OCI-LY1 (cell line): ENCODE measurements at regions not wholly inside any gene's neighbourhood (a gene's known extent, or its start where the extent isn't known, plus 50 kb on each side); places are given as distances from the start of the nearest gene placed in this dataset.

Experiments used
- H2AFZ ChIP-seq: fragments of 200-600 bp; sonication (generic), shearing (Covaris generic); 2 replicates; pipeline ENCODE4 v1.6.0; 2014; ENCODE audit warnings: antibody characterized with exemption, mild to moderate bottlenecking, low read length
- H3F3A ChIP-seq: fragments of 200-600 bp; sonication (generic), shearing (Covaris generic); 2 replicates; pipeline ENCODE4 v1.6.0; 2014; ENCODE audit warnings: mild to moderate bottlenecking, antibody characterized with exemption, low read length, moderate library complexity; ENCODE audit not compliant: insufficient read depth
- H3K27ac ChIP-seq: fragments of 200-600 bp; sonication (generic); 2 replicates; pipeline ENCODE4 v1.5.1; 2014; ENCODE audit warnings: low read length, mixed run types, mild to moderate bottlenecking, low read depth; ENCODE audit not compliant: poor library complexity, severe bottlenecking
- H3K27me3 ChIP-seq: fragments of 200-600 bp; sonication (generic); 2 replicates; pipeline ENCODE4 v1.6.0; 2014; ENCODE audit warnings: antibody characterized with exemption, mild to moderate bottlenecking, low read length, moderate library complexity; ENCODE audit not compliant: insufficient read depth
- H3K36me3 ChIP-seq: fragments of 200-600 bp; sonication (generic); 2 replicates; pipeline ENCODE4 v1.6.1; 2014; ENCODE audit warnings: mild to moderate bottlenecking, antibody characterized with exemption, low read length, moderate library complexity, mixed read lengths; ENCODE audit not compliant: insufficient read depth
- H3K4me1 ChIP-seq: fragments of 200-600 bp; sonication (generic); 2 replicates; pipeline ENCODE4 v1.5.1; 2014; ENCODE audit warnings: mild to moderate bottlenecking, low read length, moderate library complexity; ENCODE audit not compliant: insufficient read depth, severe bottlenecking
- H3K4me2 ChIP-seq: fragments of 200-600 bp; sonication (generic), shearing (Covaris generic); 2 replicates; pipeline ENCODE4 v1.6.1; 2014; ENCODE audit warnings: low read length
- H3K4me3 ChIP-seq: fragments of 200-600 bp; sonication (generic); 2 replicates; pipeline ENCODE4 v1.5.1; 2014; ENCODE audit warnings: low read length, low read depth, mild to moderate bottlenecking, mixed read lengths; ENCODE audit not compliant: poor library complexity, severe bottlenecking
- H3K79me2 ChIP-seq: fragments of 200-600 bp; shearing (Covaris generic); 2 replicates; pipeline ENCODE4 v1.6.1; 2016; ENCODE audit warnings: mixed run types, low read length, mixed read lengths; ENCODE audit not compliant: insufficient read depth
- H3K9ac ChIP-seq: fragments of 200-600 bp; sonication (generic), shearing (Covaris generic); 2 replicates; pipeline ENCODE4 v1.6.1; 2014; ENCODE audit warnings: mild to moderate bottlenecking, low read length, mixed read lengths
- H3K9me2 ChIP-seq: fragments of 200-600 bp; sonication (generic), shearing (Covaris generic); 2 replicates; pipeline ENCODE4 v1.6.1; 2014; ENCODE audit warnings: low read depth, mild to moderate bottlenecking, low read length, mixed read lengths
- H3K9me3 ChIP-seq: fragments of 200-600 bp; shearing (Covaris generic); 2 replicates; pipeline ENCODE4 v1.6.1; 2014; ENCODE audit warnings: low read length, mixed read lengths
- H4K20me1 ChIP-seq: fragments of 200-600 bp; sonication (generic), shearing (Covaris generic); 2 replicates; pipeline ENCODE4 v1.6.0; 2016; ENCODE audit warnings: mild to moderate bottlenecking, low read length; ENCODE audit not compliant: insufficient read depth
- EZH2 ChIP-seq: fragments of 200-600 bp; sonication (generic), shearing (Covaris generic); IDR thresholded peaks from 2 replicates; pipeline ENCODE4 v1.8.0; 2017; ENCODE audit warnings: borderline replicate concordance, mixed run types, mild to moderate bottlenecking, antibody characterized with exemption, low read length, moderate library complexity, mixed read lengths
- TF ChIP-seq, protein P1 (sequence below): fragments of 200-600 bp; sonication (generic), shearing (Covaris generic); IDR thresholded peaks from 2 replicates; pipeline ENCODE4 v1.5.1; 2017; ENCODE audit warnings: mild to moderate bottlenecking, antibody characterized with exemption, low read length, moderate library complexity, mixed read lengths

- Histone ChIP-seq H3K9me2 (no peaks in the 10 kb centered on the region), H3F3A (no peaks in the 10 kb centered on the region), H4K20me1 (no peaks in the 10 kb centered on the region), H3K27ac (no peak overlapping the region), H3K79me2 (no peaks in the 10 kb centered on the region), H3K4me2 (no peak overlapping the region), H2AFZ (no peak overlapping the region), H3K9ac (no peak overlapping the region), H3K27me3 (no peaks in the 10 kb centered on the region), H3K36me3 (no peaks in the 10 kb centered on the region), H3K4me3 (no peak overlapping the region), H3K4me1 (no peaks in the 10 kb centered on the region), H3K9me3 (no peaks in the 10 kb centered on the region)
- TF ChIP-seq, protein P1, sequence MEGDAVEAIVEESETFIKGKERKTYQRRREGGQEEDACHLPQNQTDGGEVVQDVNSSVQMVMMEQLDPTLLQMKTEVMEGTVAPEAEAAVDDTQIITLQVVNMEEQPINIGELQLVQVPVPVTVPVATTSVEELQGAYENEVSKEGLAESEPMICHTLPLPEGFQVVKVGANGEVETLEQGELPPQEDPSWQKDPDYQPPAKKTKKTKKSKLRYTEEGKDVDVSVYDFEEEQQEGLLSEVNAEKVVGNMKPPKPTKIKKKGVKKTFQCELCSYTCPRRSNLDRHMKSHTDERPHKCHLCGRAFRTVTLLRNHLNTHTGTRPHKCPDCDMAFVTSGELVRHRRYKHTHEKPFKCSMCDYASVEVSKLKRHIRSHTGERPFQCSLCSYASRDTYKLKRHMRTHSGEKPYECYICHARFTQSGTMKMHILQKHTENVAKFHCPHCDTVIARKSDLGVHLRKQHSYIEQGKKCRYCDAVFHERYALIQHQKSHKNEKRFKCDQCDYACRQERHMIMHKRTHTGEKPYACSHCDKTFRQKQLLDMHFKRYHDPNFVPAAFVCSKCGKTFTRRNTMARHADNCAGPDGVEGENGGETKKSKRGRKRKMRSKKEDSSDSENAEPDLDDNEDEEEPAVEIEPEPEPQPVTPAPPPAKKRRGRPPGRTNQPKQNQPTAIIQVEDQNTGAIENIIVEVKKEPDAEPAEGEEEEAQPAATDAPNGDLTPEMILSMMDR, result no peak
- TF ChIP-seq EZH2, result no peak
Observed at GRCh38 chr11:123247496-123247799, 52.4 kb upstream of the CLMP start.

DNA sequence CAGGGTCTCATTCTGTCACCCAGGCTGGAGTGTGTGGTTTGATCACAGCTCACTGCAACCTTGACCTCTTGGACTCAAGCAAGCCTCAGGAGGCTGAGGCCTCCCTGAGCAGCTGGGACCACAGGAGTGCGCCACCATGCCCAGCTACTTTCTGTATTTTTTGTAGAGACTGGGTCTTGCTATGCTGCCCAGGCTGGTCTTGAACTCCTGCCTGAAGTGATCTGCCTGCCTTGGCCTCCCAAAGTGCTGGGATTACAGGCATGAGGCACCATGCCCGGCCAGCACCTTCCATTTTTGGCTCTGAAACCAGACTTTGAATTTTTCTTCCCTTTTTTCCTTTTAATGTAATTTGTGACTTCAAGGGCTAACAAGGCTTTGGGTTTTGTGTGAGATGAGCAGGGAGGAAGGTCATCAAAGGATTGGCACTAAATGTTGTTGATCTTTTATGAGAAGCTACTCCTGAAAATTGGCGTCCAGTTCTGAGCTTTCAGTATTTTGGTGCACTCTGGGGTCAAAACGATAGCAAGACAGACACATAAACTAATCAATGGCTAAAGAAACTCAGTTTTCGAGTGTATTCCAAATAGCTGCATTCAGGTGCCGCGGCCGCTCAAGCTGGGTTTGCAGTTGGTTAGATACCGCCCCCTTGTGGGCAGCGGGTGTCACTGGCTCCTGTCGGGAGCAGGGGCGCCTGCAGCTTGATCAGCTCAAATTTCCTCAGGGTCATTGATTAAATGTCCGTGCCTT, 51.9 kb upstream of the CLMP start:
- no peak overlapping the region for H3K4me2 ChIP-seq
- TF ChIP-seq, protein P1, result peak; percentile 75
- no peak for TF ChIP-seq EZH2
- H3F3A ChIP-seq, result no peaks in the 10 kb centered on the region
- H3K79me2 ChIP-seq, result no peaks in the 10 kb centered on the region
- no peaks in the 10 kb centered on the region for H3K9me3 ChIP-seq
- H3K9me2 ChIP-seq, result no peaks in the 10 kb centered on the region
- H2AFZ ChIP-seq, result no peak overlapping the region
- no peaks in the 10 kb centered on the region for H3K36me3 ChIP-seq
- no peak overlapping the region for H3K4me3 ChIP-seq
- no peak overlapping the region for H3K9ac ChIP-seq
- H3K27ac ChIP-seq, result no peak overlapping the region
- no peaks in the 10 kb centered on the region for H4K20me1 ChIP-seq
- no peaks in the 10 kb centered on the region for H3K27me3 ChIP-seq
- H3K4me1 ChIP-seq, result no peaks in the 10 kb centered on the region

DNA sequence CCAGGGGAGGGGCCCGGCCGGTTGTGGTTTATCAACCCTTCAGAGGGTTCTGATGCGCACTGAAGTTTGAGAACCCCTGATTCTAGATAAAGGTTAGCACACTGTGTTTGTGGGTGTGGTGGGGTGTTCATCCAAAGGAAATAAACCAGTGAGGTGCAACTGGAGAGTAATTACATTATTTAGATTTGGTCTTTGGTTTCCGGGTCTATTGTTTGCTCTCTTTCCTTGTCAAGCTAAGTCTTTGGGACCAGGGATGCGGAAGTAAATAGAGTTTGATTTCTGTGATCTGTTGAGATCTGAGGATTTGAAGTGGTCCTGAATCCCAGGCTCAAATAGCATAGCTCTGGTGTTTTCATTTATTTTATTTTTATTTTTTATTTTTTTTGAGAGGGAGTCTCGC, 50.5 kb upstream of the CLMP start:
- Histone ChIP-seq H3K27me3 (no peaks in the 10 kb centered on the region), H3F3A (no peaks in the 10 kb centered on the region), H3K36me3 (no peaks in the 10 kb centered on the region), H4K20me1 (no peaks in the 10 kb centered on the region), H3K9me3 (no peaks in the 10 kb centered on the region), H3K9me2 (no peaks in the 10 kb centered on the region), H3K4me3 (no peak overlapping the region), H3K79me2 (no peaks in the 10 kb centered on the region), H3K4me1 (no peaks in the 10 kb centered on the region), H2AFZ (no peak overlapping the region), H3K4me2 (no peak overlapping the region), H3K27ac (no peak overlapping the region), H3K9ac (no peak overlapping the region)
- TF ChIP-seq, protein P1, result no peak
- no peak for TF ChIP-seq EZH2
